GM10266 (cell line): ENCODE measurements at regions not wholly inside any gene's neighbourhood (a gene's known extent, or its start where the extent isn't known, plus 50 kb on each side); places are given as distances from the start of the nearest gene placed in this dataset.

Experiments used
- DNase-seq: peaks from one replicate; pipeline ENCODE4 v3.0.0; 2012; ENCODE audit errors: extremely low spot score
- TF ChIP-seq, protein P1 (sequence below): IDR thresholded peaks from 2 replicates; pipeline ENCODE4 v1.5.1; 2012; ENCODE audit warnings: mild to moderate bottlenecking, low read depth; ENCODE audit not compliant: control insufficient read depth, insufficient read depth; ENCODE audit errors: missing control alignments

GRCh38 chr10:10828623-10829022 is 189.0 kb upstream of the CELF2 start:
- DNase-seq: no peak
- TF ChIP-seq, protein P1, sequence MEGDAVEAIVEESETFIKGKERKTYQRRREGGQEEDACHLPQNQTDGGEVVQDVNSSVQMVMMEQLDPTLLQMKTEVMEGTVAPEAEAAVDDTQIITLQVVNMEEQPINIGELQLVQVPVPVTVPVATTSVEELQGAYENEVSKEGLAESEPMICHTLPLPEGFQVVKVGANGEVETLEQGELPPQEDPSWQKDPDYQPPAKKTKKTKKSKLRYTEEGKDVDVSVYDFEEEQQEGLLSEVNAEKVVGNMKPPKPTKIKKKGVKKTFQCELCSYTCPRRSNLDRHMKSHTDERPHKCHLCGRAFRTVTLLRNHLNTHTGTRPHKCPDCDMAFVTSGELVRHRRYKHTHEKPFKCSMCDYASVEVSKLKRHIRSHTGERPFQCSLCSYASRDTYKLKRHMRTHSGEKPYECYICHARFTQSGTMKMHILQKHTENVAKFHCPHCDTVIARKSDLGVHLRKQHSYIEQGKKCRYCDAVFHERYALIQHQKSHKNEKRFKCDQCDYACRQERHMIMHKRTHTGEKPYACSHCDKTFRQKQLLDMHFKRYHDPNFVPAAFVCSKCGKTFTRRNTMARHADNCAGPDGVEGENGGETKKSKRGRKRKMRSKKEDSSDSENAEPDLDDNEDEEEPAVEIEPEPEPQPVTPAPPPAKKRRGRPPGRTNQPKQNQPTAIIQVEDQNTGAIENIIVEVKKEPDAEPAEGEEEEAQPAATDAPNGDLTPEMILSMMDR: no peak

DNA sequence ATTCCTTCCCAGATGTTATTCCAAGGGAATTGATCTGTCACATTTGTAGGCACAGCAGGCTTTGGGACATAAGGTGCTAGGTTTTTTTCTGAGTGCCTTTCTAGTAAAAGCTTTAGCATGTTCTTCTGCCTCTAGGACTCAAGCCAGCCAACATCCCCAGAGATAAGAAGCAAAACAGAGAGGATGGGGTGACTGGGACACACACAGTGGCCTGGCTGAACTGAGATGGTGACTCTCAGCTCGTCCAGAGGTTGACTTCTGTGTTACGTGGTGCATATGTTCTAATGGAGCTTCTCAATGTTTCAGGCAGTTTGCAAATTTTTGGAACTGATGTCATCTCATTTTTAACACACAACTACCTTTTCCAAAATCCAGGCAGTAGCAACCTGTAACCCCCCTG is 188.1 kb upstream of the CELF2 start:
- TF ChIP-seq, protein P1: no peak
- DNase-seq: no peak

DNA sequence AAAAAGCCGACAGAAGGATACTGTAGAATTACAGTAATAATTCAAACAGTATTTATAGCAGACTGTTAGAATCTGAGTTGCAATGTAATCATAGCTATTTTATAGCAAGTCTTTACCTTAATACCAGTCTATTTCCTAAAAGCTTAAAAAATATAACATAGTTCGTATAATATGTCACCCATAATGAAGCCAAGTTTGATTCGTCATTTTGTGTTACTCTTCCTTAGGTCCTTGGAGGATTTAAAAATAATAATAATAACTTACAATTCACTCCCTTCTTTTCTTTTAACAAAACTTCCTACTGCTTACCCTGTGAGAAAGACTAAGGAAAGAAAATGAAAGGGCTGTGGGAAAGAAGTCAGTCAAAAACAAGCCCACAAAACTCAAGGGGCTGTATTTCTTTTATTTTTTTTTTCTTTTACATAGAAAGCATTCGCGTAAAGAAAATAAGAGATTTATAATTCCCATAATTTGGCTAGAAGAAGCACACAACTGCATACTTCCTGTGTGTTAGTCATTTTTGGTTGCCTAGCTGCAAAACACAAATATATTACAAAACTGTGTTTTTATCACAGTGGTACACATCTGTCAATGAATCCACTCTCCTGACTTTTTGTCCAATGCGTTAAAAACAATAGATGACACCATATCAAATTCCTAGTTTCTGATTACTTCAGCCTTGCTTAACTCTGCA is 187.2 kb upstream of the CELF2 start:
- no peak for DNase-seq
- TF ChIP-seq, protein P1: no peak

DNA sequence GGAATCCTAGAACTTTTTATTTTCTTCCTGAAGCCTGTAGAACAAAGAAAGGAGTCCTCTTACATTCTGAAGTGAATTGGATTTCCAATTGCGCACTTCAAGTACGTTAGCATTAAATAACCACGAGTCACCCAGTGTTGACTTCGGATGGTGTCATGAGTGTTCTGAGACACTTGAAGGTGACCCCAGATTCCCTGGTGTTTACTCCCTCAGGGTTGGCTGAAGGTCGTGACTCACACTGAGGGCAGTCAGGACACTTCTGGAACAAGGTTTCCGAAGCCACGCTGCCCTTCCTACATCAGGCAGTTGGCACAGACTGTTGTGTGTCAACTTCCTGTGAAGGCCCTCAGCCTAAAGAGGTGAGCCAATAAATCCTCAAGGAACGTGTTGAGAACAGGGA is 186.6 kb upstream of the CELF2 start:
- TF ChIP-seq, protein P1: no peak
- no peak for DNase-seq

DNA sequence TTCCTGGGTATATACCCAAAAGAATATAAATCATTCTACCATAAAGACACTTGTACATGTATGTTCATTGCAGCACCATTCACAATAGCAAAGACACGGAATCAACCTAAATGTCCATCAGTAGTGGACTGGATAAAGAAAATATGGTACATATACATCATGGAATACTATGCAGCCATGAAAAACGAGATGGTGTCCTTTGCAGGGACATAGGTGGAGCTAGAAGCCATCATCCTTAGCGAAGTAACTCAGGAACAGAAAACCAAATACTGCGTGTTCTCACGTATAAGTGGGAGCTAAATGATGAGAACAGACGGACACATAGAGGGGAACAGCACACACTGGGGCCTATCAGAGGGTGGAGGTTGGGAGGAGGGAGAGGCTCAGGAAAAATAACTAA is 183.7 kb upstream of the CELF2 start:
- DNase-seq: no peak
- TF ChIP-seq, protein P1: no peak

GRCh38 chr10:10844251-10844650 is 173.4 kb upstream of the CELF2 start:
- DNase-seq: no peak
- TF ChIP-seq, protein P1: no peak

DNA sequence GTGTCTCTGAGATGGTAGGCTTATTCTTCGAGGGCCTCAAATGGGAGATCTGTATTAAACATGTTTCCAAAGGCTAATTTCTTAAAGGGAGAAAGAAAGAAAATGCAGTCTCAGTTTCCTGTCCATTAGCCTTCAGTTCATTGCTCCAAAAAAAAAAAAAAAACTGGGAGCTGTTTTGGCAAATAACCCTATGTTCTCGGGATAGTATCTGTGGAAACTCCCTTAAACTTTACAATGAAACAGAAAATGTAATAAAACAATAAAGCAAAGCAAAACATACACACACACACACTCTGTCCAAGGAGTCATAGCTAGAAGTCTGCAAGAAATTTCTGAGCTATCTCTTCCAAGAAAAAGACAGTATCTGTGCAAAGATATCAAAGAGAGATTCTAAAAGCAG is 172.5 kb upstream of the CELF2 start:
- TF ChIP-seq, protein P1: no peak

More for the DNA sequence above, 172.5 kb upstream of the CELF2 start:
- no peak for DNase-seq
